ENCODE measurements at regions not wholly inside any gene's neighbourhood (a gene's known extent, or its start where the extent isn't known, plus 50 kb on each side); places are given as distances from the start of the nearest gene placed in this dataset.

- Histone ChIP-seq H3K27ac (ENCODE audit: low read depth in 1 of 2, low read length in 1 of 2) (no peak overlapping the region), H3K9ac (ENCODE audit: insufficient read depth in 1 of 2, low read length in 2 of 2) (no peak overlapping the region), H3K27me3 (ENCODE audit: control insufficient read depth in 3 of 3, insufficient read depth in 3 of 3, low read length in 2 of 3) (no peaks in the 10 kb centered on the region), H3K4me1 (ENCODE audit: control insufficient read depth in 5 of 5, insufficient read depth in 5 of 5, low read length in 5 of 5) (no peaks in the 10 kb centered on the region), H3K36me3 (ENCODE audit: control insufficient read depth in 4 of 4, insufficient read depth in 4 of 4, low read length in 4 of 4) (no peaks in the 10 kb centered on the region), H3K4me3 (no peak overlapping the region), H3K9me3 (ENCODE audit: control insufficient read depth in 4 of 4, insufficient read depth in 3 of 4, low read length in 3 of 4) (no peaks in the 10 kb centered on the region)
- 72 to 83% methylated on average over 1 of the region's 1 CpG for WGBS, 2 donors
- no peak for TF ChIP-seq CTCF (IDR thresholded peaks at IDR 0.05; ENCODE audit: control extremely low read depth, extremely low read depth)
- DNase-seq = no peak
- ATAC-seq (ENCODE audit: insufficient read depth, low FRiP score) = no peak
These were observed 1340.1 kb upstream of the EPHA6 start for GRCh38 chr3:95474338-95474737.

GRCh38 chr3:95476534-95476933, 1337.9 kb upstream of the EPHA6 start:
- Histone ChIP-seq H3K36me3 (ENCODE audit: control insufficient read depth in 4 of 4, insufficient read depth in 4 of 4, low read length in 4 of 4) (no peaks in the 10 kb centered on the region), H3K9me3 (ENCODE audit: control insufficient read depth in 4 of 4, insufficient read depth in 3 of 4, low read length in 3 of 4) (no peaks in the 10 kb centered on the region), H3K4me1 (ENCODE audit: control insufficient read depth in 5 of 5, insufficient read depth in 5 of 5, low read length in 5 of 5) (no peaks in the 10 kb centered on the region), H3K9ac (ENCODE audit: insufficient read depth in 1 of 2, low read length in 2 of 2) (no peak overlapping the region), H3K4me3 (no peak overlapping the region), H3K27ac (ENCODE audit: low read depth in 1 of 2, low read length in 1 of 2) (no peak overlapping the region), H3K27me3 (ENCODE audit: control insufficient read depth in 3 of 3, insufficient read depth in 3 of 3, low read length in 2 of 3) (no peaks in the 10 kb centered on the region)
- DNase-seq = no peak
- no peak for ATAC-seq (ENCODE audit: insufficient read depth, low FRiP score)
- WGBS, 2 donors = 79 to 94% methylated on average over 2 of the region's 2 CpGs
- TF ChIP-seq CTCF (IDR thresholded peaks at IDR 0.05; ENCODE audit: control extremely low read depth, extremely low read depth) = no peak

GRCh38 chr3:95506174-95506573, 1308.2 kb upstream of the EPHA6 start:
- TF ChIP-seq CTCF (IDR thresholded peaks at IDR 0.05; ENCODE audit: control extremely low read depth, extremely low read depth) = no peak
- 27 to 38% methylated on average over 1 of the region's 1 CpG for WGBS, 2 donors
- no peaks in the 10 kb centered on the region for H3K4me1 ChIP-seq (ENCODE audit: control insufficient read depth in 5 of 5, insufficient read depth in 5 of 5, low read length in 5 of 5)

GRCh38 chr3:95508124-95508523, 1306.3 kb upstream of the EPHA6 start:
- H3K9me3 ChIP-seq (ENCODE audit: control insufficient read depth in 4 of 4, insufficient read depth in 3 of 4, low read length in 3 of 4) = no peaks in the 10 kb centered on the region
- H3K27ac ChIP-seq (ENCODE audit: low read depth in 1 of 2, low read length in 1 of 2) = no peak overlapping the region
- TF ChIP-seq CTCF (IDR thresholded peaks at IDR 0.05; ENCODE audit: control extremely low read depth, extremely low read depth) = no peak
- WGBS, 2 donors = 89 to 91% methylated on average over 2 of the region's 2 CpGs
- DNase-seq (no peak), ATAC-seq (ENCODE audit: insufficient read depth, low FRiP score) (no peak)
- no peaks in the 10 kb centered on the region for H3K4me1 ChIP-seq (ENCODE audit: control insufficient read depth in 5 of 5, insufficient read depth in 5 of 5, low read length in 5 of 5)
- H3K4me3 ChIP-seq = no peak overlapping the region
- no peaks in the 10 kb centered on the region for H3K27me3 ChIP-seq (ENCODE audit: control insufficient read depth in 3 of 3, insufficient read depth in 3 of 3, low read length in 2 of 3)
- H3K9ac ChIP-seq (ENCODE audit: insufficient read depth in 1 of 2, low read length in 2 of 2) = no peak overlapping the region
- no peaks in the 10 kb centered on the region for H3K36me3 ChIP-seq (ENCODE audit: control insufficient read depth in 4 of 4, insufficient read depth in 4 of 4, low read length in 4 of 4)

More at GRCh38 chr3:95506174-95506573, 1308.2 kb upstream of the EPHA6 start:
- no peak for ATAC-seq (ENCODE audit: insufficient read depth, low FRiP score)
- H3K9ac ChIP-seq (ENCODE audit: insufficient read depth in 1 of 2, low read length in 2 of 2) = no peak overlapping the region
- no peak for DNase-seq
- H3K27ac ChIP-seq (ENCODE audit: low read depth in 1 of 2, low read length in 1 of 2) = no peak overlapping the region
- H3K36me3 ChIP-seq (ENCODE audit: control insufficient read depth in 4 of 4, insufficient read depth in 4 of 4, low read length in 4 of 4) = no peaks in the 10 kb centered on the region
- H3K27me3 ChIP-seq (ENCODE audit: control insufficient read depth in 3 of 3, insufficient read depth in 3 of 3, low read length in 2 of 3) = no peaks in the 10 kb centered on the region
- H3K9me3 ChIP-seq (ENCODE audit: control insufficient read depth in 4 of 4, insufficient read depth in 3 of 4, low read length in 3 of 4) = no peaks in the 10 kb centered on the region
- H3K4me3 ChIP-seq = no peak overlapping the region
